ENCODE measurements at regions not wholly inside any gene's neighbourhood (a gene's known extent, or its start where the extent isn't known, plus 50 kb on each side); places are given as distances from the start of the nearest gene placed in this dataset.

DNA sequence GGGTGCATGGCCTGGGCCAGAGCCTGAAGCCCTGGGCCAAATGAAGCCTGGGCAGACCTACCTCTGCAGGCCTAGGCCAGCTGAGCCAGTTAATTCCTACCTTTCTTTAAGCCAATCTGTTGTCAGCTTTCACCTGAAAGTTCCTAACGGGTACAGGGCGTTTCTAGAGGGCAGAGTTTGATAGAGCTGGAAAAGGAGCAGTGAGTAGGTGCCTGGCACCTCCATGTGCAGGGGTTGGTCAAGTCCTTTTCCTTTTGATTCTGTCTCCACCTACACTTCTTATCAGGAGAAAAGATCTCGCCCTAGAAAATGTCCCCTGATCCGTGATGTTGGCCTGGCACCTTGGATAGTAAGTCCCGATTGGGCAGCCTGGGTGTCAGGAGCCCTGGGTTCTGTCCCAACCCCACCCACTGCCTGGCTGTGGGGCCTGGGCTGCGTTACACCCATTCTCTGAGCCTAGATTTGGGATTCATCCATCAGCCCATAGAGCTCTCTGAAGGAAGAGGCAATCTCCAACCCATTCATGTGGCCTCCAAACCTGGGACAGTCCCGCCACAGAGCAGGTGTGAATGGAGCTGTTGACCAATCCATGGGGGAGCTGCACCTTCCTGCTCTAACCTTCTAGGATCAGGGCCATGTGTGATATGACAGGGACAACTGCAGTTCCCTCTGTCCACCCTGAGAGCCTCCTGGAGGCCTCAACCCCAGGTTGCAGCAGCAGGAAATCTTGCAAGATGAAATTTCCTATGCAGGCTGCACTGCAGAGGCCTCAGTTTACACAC lies 304.3 kb downstream of the MATN1 start (continued):
- TF ChIP-seq, protein P1, sequence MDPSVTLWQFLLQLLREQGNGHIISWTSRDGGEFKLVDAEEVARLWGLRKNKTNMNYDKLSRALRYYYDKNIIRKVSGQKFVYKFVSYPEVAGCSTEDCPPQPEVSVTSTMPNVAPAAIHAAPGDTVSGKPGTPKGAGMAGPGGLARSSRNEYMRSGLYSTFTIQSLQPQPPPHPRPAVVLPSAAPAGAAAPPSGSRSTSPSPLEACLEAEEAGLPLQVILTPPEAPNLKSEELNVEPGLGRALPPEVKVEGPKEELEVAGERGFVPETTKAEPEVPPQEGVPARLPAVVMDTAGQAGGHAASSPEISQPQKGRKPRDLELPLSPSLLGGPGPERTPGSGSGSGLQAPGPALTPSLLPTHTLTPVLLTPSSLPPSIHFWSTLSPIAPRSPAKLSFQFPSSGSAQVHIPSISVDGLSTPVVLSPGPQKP (IDR thresholded peaks at IDR 0.05; ENCODE audit: low read depth, low read length): no peak
- TF ChIP-seq, protein P2, sequence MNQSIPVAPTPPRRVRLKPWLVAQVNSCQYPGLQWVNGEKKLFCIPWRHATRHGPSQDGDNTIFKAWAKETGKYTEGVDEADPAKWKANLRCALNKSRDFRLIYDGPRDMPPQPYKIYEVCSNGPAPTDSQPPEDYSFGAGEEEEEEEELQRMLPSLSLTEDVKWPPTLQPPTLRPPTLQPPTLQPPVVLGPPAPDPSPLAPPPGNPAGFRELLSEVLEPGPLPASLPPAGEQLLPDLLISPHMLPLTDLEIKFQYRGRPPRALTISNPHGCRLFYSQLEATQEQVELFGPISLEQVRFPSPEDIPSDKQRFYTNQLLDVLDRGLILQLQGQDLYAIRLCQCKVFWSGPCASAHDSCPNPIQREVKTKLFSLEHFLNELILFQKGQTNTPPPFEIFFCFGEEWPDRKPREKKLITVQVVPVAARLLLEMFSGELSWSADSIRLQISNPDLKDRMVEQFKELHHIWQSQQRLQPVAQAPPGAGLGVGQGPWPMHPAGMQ (IDR thresholded peaks at IDR 0.05; ENCODE audit: borderline replicate concordance): no peak
- TF ChIP-seq TARDBP (IDR thresholded peaks at IDR 0.05; ENCODE audit: borderline replicate concordance) (no peak), PML (IDR thresholded peaks at IDR 0.05; ENCODE audit: low read length) (no peak), FOXK2 (IDR thresholded peaks at IDR 0.05) (no peak), HDGF (IDR thresholded peaks at IDR 0.05) (no peak), HDAC2 (IDR thresholded peaks at IDR 0.05) (no peak)
- TF ChIP-seq, protein P3, sequence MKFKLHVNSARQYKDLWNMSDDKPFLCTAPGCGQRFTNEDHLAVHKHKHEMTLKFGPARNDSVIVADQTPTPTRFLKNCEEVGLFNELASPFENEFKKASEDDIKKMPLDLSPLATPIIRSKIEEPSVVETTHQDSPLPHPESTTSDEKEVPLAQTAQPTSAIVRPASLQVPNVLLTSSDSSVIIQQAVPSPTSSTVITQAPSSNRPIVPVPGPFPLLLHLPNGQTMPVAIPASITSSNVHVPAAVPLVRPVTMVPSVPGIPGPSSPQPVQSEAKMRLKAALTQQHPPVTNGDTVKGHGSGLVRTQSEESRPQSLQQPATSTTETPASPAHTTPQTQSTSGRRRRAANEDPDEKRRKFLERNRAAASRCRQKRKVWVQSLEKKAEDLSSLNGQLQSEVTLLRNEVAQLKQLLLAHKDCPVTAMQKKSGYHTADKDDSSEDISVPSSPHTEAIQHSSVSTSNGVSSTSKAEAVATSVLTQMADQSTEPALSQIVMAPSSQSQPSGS (IDR thresholded peaks at IDR 0.05; ENCODE audit: low read length): no peak
